Esophagus squamous epithelium (tissue), 4 donors: ENCODE measurements at regions not wholly inside any gene's neighbourhood (a gene's known extent, or its start where the extent isn't known, plus 50 kb on each side); places are given as distances from the start of the nearest gene placed in this dataset.

Experiments
- CTCF ChIP-seq, 6 experiments: fragments of 450-650 bp in 4 of 6; fragments of 200-600 bp in 2 of 6; sonication (generic) in 2 of 6; IDR thresholded peaks; one replicate each; pipeline ENCODE4 v1.5.1; 2016 to 2019; ENCODE audit warnings: antibody characterized with exemption in 6 of 6, mild to moderate bottlenecking in 4 of 6, moderate library complexity in 4 of 6
- POLR2A ChIP-seq, 4 donors: fragments of 450-650 bp; IDR thresholded peaks; one replicate each; pipeline ENCODE4 v1.6.1; 2017; ENCODE audit warnings: antibody characterized with exemption in 4 of 4, mild to moderate bottlenecking in 4 of 4, moderate library complexity in 3 of 4

GRCh38 chr5:20166456-20166855 lies 178.5 kb upstream of the CDH18 start:
- TF ChIP-seq CTCF (IDR thresholded peaks at IDR 0.05) = no peak
- no peak for TF ChIP-seq POLR2A (IDR thresholded peaks at IDR 0.05)
